ENCODE measurements at regions not wholly inside any gene's neighbourhood (a gene's known extent, or its start where the extent isn't known, plus 50 kb on each side); places are given as distances from the start of the nearest gene placed in this dataset.

DNA sequence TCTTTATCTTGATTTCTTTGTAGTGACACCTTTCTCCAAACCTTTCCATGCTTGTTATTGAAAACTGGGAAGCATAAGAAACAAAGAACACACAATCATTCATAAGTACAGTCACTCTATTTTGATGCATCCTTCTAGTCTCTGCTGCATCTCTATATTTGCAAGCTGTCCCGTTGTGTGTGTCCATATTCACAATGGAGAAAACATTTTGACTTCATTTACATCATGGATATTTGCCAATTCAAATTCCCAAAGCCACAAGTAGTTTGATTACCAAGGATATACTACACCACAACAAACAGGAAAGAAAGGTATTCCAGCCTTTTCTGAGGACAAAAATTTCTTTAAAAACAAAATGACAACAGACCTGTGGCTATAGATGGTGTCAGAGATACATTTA, 673.8 kb downstream of the STIM2 start:
- DNase-seq: no peak
- TF ChIP-seq POLR2A (IDR thresholded peaks at IDR 0.05; ENCODE audit: low read length) (no peak), GATA1 (IDR thresholded peaks at IDR 0.05; ENCODE audit: low read depth, low read length) (no peak)

DNA sequence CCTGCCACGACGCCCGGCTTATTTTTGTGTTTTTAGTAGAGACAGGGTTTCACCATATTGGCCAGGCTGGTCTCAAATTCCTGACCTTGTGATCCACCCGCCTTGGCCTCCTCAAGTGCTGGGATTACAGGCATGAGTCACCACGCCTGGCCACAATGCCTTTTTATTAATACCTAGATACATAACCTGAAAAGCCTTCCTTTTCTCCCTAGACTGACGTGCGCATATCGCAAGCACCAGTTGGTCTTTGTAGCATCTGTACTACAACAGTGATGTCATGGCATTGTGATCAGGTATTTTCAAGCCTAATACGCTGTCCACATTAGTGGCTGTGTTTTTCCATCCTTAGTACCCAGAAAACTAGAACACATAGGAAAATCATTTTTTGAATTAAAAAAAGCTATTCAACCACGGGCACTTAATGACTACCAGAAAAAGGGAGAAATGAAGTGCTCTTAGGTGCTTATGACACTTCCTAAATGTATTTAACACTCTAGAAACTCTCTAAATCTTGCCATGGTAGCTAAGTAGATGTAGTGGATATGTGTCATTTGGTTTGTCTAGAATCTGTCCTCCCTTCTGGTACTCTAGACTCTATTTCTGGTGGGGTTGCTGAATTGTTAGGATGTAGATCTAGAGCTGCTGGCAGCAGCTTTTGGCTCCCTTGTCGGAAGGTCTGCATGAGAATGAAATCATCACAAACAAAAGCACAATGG, 707.8 kb downstream of the STIM2 start:
- no peak for TF ChIP-seq GATA1 (IDR thresholded peaks at IDR 0.05; ENCODE audit: low read depth, low read length)
- no peak for TF ChIP-seq POLR2A (IDR thresholded peaks at IDR 0.05; ENCODE audit: low read length)
- no peak for DNase-seq

DNA sequence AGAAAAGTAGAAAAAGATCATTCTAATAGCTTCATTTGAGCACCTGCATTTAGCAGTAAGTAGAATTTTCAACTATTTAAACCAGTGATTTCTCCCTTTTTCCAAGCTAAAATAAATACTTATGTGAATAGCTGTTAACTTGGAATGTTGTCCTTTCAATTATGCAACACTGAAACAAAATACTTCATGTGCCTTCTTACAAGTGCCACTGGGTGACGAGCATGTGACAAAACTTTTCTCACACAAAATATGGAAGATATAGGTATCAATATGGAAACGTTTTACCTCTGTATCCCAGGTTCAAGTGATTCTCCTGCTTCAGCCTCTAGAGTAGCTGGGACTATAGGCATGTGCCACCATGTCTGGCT, 708.3 kb downstream of the STIM2 start:
- no peak for DNase-seq
- TF ChIP-seq POLR2A (IDR thresholded peaks at IDR 0.05; ENCODE audit: low read length) (no peak), GATA1 (IDR thresholded peaks at IDR 0.05; ENCODE audit: low read depth, low read length) (no peak)

DNA sequence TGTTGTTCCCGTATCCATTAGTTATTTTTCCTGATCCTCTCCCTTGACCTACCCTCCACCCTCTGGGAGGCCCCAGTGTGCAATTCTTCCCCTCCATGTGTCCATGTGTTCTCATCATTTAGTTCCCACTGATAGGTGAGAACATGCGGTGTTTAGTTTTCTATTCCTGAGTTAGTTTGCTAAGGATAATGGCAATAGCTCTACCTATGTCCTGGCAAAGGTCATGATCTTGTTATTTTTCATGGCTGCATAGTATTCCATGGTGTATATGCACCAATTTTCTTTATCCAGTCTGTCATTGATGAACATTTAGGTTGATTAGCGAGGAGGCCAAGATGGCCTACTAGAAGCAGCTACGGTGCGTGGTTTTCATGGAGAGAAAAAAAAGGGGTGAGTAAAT, 714.1 kb downstream of the STIM2 start:
- DNase-seq: no peak
- TF ChIP-seq GATA1 (IDR thresholded peaks at IDR 0.05; ENCODE audit: low read depth, low read length) (no peak), POLR2A (IDR thresholded peaks at IDR 0.05; ENCODE audit: low read length) (no peak)

DNA sequence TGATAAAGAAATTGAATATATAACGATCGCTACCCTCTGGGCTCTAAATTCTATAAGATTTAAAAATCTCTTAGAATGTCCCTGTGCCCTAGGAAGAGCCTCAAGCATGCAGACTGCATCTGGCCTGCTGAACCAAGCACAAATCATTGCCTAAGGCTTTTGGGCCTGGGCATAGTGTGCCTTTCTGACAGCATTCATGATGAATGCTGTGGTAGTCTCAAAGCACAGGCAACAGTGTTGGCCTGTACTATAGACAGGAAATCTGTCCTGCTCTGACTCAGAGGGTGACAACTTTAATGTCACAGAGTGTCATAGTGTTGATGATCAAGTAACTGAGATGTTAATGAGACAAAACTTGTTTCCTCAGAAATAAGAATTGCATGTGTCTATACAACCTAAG, 717.3 kb downstream of the STIM2 start:
- DNase-seq: no peak
- TF ChIP-seq GATA1 (IDR thresholded peaks at IDR 0.05; ENCODE audit: low read depth, low read length) (no peak), POLR2A (IDR thresholded peaks at IDR 0.05; ENCODE audit: low read length) (no peak)

DNA sequence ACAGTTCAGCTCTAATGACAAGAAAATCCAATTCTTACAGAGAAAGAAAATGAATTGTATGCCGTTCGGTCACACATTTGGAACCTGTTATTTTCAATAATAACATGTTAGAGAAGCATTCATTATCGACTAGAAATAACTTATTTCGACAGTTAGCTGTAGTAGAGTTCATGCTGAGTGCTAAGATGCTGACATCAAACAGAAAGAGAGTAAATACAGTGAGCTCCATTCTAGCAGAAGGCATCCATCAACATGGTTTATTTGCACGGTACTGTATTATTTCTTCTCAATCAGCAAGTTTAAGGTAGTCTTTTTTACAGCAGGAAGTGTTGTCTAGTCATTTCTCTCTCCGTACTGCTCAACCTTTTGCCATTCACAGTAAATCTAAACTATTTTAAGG, 732.1 kb downstream of the STIM2 start:
- no peak for DNase-seq
- TF ChIP-seq GATA1 (IDR thresholded peaks at IDR 0.05; ENCODE audit: low read depth, low read length) (no peak), POLR2A (IDR thresholded peaks at IDR 0.05; ENCODE audit: low read length) (no peak)

DNA sequence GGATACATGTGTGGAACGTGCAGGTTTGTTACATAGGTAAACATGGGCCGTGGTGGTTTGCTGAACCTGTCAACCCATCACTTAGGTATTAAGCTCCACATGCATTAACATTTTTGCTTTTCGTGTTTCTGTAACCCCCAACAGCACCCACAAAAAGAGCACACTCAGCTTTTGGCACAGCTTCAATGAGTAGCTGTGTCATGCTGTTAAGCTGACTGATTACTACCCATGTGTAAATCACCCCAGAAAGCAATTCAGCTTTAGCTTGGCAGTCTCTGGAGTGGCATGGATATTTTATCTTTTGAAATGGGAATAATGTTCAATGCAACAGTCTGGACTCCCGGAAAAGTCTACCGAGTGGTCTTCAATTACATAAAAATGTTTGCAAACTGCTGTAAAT, 734.3 kb downstream of the STIM2 start:
- TF ChIP-seq POLR2A (IDR thresholded peaks at IDR 0.05; ENCODE audit: low read length): no peak
- no peak for TF ChIP-seq GATA1 (IDR thresholded peaks at IDR 0.05; ENCODE audit: low read depth, low read length)
- no peak for DNase-seq

DNA sequence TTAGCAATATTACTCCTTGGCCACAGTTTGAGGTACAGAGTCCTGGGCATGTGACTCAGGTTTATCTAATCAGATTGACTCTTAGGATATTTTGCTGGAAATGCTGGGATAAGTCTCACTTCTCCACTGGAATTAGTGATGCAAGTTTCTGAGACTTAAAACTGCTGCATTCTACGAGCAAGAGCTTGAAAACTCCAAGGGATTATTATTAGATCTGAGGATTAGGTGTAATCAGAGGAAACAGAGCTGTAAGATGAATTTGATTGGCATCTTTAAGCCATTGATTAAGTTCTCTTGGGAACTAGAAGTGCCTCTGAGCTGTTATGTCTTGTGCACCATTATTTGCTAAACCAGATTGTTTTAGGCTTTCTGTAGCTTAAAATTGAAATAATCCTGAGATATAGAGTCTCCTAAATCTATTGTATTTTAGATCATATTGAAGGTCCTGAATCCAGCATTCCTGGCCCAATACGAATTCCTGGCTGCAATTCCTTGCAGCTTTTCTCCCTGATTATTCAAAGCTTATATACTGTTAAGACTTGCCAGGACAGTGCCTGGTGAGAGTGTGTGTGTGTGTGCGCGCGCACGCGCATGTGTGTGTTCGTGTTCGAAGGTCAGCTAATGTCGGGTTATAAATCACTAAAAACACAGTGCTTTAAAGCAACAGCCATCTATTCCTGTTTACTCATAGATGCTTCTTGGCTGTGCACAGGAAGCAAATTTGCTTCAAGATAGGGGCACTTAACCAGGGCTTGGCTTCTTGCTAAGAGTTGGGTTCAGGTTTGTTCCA, 735.1 kb downstream of the STIM2 start:
- DNase-seq: no peak
- no peak for TF ChIP-seq POLR2A (IDR thresholded peaks at IDR 0.05; ENCODE audit: low read length)
- TF ChIP-seq GATA1 (IDR thresholded peaks at IDR 0.05; ENCODE audit: low read depth, low read length): no peak

DNA sequence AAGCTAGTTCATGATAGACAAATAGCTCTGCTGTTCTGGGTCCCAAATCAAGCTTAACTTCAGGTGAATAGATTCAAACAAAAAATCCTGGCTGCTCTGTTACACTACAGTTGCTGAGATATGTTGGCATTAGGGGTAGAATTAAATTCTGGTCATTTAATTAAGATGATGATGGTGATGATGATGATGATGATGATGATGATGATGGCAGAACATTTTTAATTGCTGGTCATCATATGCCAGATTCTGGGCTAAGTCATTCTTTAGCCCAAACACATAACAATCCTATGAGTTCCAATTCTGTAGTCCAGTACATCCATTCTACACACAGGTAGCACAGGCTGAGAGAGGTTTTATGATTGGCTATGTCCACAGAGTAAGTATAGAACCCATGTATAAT, 741.5 kb downstream of the STIM2 start:
- TF ChIP-seq GATA1 (IDR thresholded peaks at IDR 0.05; ENCODE audit: low read depth, low read length) (no peak), POLR2A (IDR thresholded peaks at IDR 0.05; ENCODE audit: low read length) (no peak)
- no peak for DNase-seq

DNA sequence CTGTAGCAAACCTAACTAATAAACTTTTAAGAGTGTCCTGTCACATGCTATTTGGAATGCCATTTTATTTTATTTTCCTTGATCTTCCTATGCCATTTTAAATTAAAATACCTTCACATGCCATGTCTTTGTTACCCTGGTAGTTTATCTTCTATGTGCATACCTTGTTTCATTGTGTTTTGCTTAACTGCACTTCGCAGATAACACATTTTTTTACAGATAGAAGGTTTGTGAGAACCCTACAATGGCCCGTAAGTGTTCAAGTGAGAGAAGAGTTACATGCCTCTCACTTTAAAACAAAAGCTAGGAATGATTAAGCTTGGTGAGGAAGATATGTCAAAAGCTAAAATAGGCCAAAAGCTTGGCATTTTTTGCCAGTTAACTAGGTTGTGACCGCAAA, 744.1 kb downstream of the STIM2 start:
- no peak for DNase-seq
- TF ChIP-seq POLR2A (IDR thresholded peaks at IDR 0.05; ENCODE audit: low read length) (no peak), GATA1 (IDR thresholded peaks at IDR 0.05; ENCODE audit: low read depth, low read length) (no peak)

DNA sequence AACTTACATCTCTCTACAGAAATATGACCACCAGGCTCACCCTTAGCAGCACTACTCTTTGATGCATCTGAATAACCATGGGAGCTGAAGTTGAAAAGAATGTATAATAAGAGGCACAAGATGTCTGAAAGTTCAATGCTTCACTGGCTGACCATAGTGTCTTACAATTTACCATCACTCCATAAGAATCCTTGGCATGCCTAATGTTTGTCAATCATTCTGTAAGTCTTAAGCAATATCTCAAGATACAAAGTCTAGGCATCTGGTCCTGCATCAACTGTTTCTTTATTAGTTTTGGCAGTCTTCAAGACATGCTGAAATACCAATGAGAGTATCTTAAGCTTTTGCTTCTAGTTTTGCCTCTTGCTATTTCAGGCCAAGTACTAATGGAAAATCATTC, 755.5 kb downstream of the STIM2 start:
- no peak for TF ChIP-seq GATA1 (IDR thresholded peaks at IDR 0.05; ENCODE audit: low read depth, low read length)
- no peak for TF ChIP-seq POLR2A (IDR thresholded peaks at IDR 0.05; ENCODE audit: low read length)
- no peak for DNase-seq

DNA sequence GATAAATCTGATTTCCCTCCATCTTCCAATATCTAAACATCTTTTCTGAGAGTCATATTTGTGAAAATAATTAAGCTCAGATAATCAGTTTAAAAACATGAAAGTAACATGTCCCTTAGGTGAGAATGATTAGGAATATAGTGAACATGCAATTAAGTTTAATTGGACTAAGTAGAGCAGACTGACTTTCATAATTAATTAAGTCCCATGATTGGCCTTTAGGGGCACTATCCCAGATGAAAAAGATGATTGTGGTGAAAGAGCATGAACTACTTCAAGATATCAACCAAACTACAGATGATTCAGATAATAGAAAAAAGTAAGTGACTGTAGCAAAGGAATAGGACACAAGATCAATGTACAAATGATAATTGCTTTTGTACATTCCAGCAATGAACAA, 758.8 kb downstream of the STIM2 start:
- TF ChIP-seq GATA1 (IDR thresholded peaks at IDR 0.05; ENCODE audit: low read depth, low read length): no peak
- TF ChIP-seq POLR2A (IDR thresholded peaks at IDR 0.05; ENCODE audit: low read length): no peak
- no peak for DNase-seq

DNA sequence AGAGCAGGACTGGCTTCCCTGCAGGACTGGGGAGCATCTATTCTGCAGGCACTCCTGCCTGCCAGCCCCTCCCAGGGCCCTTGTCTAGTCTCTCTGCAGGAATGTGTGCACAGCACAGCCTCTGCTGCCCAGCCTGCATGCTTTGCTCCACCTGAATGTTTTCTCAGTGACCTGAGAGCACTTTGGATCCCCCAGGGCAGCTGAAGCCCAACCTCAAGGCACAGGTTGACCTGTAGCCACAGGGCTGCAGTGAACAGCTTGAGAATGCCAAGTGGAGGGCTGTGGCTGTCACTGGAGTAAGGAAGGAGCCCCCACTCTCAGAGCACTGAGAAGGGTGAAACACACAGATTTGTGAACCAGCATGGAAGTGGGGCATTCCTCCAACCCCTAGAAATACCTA, 760.2 kb downstream of the STIM2 start:
- TF ChIP-seq GATA1 (IDR thresholded peaks at IDR 0.05; ENCODE audit: low read depth, low read length): no peak
- no peak for DNase-seq

DNA sequence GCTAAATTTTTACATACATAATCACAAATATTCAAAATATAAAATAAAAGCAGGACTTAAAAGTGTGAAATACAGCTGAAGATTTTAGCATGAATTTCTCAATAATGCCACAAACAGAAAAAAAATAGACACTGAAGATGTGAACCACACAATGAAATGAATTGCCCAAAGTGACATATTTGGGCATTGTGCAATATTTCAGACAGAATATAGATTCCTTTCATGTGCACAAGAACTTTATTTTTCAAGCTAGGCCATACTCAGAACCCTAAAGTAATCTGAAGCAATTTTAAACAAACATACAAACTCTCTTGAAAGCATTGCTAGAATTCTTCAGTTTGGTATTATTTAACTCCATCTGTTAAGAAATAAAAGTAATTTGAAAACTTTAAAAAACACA, 764.1 kb downstream of the STIM2 start:
- DNase-seq: no peak
- TF ChIP-seq GATA1 (IDR thresholded peaks at IDR 0.05; ENCODE audit: low read depth, low read length) (no peak), POLR2A (IDR thresholded peaks at IDR 0.05; ENCODE audit: low read length) (no peak)

DNA sequence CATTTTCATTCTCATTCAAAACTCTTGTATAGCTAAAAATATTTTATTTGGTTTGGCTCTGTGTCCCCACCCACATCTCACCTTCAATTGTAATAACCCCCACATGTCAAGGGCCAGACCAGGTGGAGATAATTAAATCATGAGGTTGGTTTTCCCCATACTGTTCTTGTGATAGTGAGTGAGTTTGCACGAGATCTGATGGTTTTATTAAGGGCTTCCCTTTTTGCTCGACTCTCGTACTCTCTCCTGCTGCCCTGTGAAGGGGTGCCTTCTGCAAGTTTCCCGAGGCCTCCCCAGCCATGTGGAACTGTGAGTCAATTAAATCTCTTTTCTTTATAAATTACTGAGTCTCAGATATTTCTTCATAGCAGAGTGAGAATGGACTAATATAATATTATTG, 768.0 kb downstream of the STIM2 start:
- no peak for TF ChIP-seq POLR2A (IDR thresholded peaks at IDR 0.05; ENCODE audit: low read length)
- TF ChIP-seq GATA1 (IDR thresholded peaks at IDR 0.05; ENCODE audit: low read depth, low read length): no peak
- DNase-seq: no peak
